ENCODE measurements at regions not wholly inside any gene's neighbourhood (a gene's known extent, or its start where the extent isn't known, plus 50 kb on each side); places are given as distances from the start of the nearest gene placed in this dataset.
A peak's percentile ranks its signal among the peaks of the same experiment; 100 is the strongest.

DNA sequence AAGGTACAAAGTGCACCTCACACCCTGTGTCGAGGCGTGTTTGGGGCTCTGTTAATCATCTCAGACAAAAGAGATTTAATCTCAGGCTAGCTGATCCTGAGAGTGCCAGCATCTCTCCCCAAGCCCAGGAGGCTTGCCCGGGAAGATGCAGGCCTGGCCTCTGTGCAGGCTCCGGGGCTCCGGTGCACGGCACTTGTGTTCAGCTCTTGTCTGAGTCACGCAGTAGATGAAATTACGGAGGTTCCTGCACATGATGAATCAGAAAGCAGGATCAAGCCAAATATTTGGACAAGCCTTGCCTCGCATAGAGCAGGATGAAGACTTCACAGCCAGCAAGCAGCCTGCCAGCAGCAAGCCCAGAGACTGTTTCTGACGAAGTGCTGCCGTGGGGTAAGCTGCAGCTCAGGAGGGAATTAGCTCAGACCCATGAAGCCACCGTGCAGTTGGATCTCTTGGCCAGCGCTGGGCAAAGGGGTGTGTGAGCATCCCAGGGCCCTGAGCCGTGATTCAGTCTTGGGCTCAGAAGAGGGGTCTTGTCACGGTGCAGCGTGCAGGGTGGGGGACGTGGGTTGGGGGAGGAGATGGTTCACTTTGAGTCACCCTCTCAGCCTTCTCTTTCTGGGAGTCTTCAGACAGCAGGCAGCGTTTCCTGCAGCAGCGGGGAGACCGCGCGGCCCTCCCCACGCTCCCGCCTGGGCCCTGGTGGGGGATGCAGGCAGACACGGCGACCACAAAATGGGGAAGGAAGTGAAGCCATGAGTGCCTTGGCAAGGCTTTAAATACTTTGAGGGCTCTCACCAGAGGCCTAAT is 89.2 kb upstream of the MEF2A start:
- Mint-ChIP-seq H3K4me1 (peaks cover 79% of the 10 kb centered on the region), H3K4me3 (peak overlapping the region; percentile 59 to 69), H3K9me3 (peaks cover 0 to 4% (median 0%) of the 10 kb centered on the region in 7 donors), H3K27ac (peak overlapping the region; percentile 82 to 96 (median 92)), H3K27me3 (ENCODE audit: low read depth in 3 of 3) (peaks cover 0 to 4% (median 3%) of the 10 kb centered on the region in 3 donors), H3K36me3 (peaks cover 0 to 4% of the 10 kb centered on the region in 2 donors)
- no peaks in the 10 kb centered on the region for H3K36me3 ChIP-seq (replicated peaks in 1 of 2; ENCODE audit: control insufficient read depth in 1 of 2, insufficient read depth in 2 of 2, low read length in 2 of 2)
- no peak overlapping the region for H2AFZ ChIP-seq (ENCODE audit: insufficient read depth, low read depth, low read length, poor library complexity, severe bottlenecking)
- peaks cover 70 to 76% of the 10 kb centered on the region in 2 donors for H3K4me1 ChIP-seq (ENCODE audit: control insufficient read depth in 1 of 2, insufficient read depth in 2 of 2, low read length in 2 of 2)
- H3K4me3 ChIP-seq (replicated peaks in 1 of 3; ENCODE audit: low read depth in 2 of 3, low read length in 3 of 3) = peak overlapping the region in 1 of 3 experiments; percentile 44
- 5% methylated on average over 23 of the region's 26 CpGs for WGBS (ENCODE audit: insufficient coverage)
- H3K79me2 ChIP-seq (ENCODE audit: insufficient read depth, low read length) = no peaks in the 10 kb centered on the region
- DNase-seq = peak; percentile 79 to 94 (median 85)
- peak overlapping the region; percentile 61 to 91 for H3K27ac ChIP-seq (ENCODE audit: low read depth in 1 of 2, low read length in 2 of 2)
- H3K9ac ChIP-seq (ENCODE audit: insufficient read depth, low read length, poor library complexity, severe bottlenecking) = peak overlapping the region; percentile 55
- no peaks in the 10 kb centered on the region for H3K9me3 ChIP-seq (replicated peaks in 1 of 2; ENCODE audit: control insufficient read depth in 1 of 2, insufficient read depth in 1 of 2, low read length in 2 of 2)
- no peaks in the 10 kb centered on the region for H4K20me1 ChIP-seq (ENCODE audit: insufficient read depth, low read length)
- no peaks in the 10 kb centered on the region for H3K27me3 ChIP-seq (ENCODE audit: control insufficient read depth in 2 of 2, insufficient read depth in 2 of 2, low read length in 2 of 2)
- TF ChIP-seq, protein P1, sequence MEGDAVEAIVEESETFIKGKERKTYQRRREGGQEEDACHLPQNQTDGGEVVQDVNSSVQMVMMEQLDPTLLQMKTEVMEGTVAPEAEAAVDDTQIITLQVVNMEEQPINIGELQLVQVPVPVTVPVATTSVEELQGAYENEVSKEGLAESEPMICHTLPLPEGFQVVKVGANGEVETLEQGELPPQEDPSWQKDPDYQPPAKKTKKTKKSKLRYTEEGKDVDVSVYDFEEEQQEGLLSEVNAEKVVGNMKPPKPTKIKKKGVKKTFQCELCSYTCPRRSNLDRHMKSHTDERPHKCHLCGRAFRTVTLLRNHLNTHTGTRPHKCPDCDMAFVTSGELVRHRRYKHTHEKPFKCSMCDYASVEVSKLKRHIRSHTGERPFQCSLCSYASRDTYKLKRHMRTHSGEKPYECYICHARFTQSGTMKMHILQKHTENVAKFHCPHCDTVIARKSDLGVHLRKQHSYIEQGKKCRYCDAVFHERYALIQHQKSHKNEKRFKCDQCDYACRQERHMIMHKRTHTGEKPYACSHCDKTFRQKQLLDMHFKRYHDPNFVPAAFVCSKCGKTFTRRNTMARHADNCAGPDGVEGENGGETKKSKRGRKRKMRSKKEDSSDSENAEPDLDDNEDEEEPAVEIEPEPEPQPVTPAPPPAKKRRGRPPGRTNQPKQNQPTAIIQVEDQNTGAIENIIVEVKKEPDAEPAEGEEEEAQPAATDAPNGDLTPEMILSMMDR (IDR thresholded peaks at IDR 0.05) = no peak
- peak overlapping the region; percentile 55 for H3K4me2 ChIP-seq (replicated peaks; ENCODE audit: extremely low read depth, low read length, poor library complexity, severe bottlenecking)
- intact Hi-C loops (cut with micrococcal nuclease) = loop anchor here (5.0 to 10.0 kb wide), 2 partner anchors 36 to 88 kb away; partner anchors contain the start of gene MEF2A (in 1 of the 2)

DNA sequence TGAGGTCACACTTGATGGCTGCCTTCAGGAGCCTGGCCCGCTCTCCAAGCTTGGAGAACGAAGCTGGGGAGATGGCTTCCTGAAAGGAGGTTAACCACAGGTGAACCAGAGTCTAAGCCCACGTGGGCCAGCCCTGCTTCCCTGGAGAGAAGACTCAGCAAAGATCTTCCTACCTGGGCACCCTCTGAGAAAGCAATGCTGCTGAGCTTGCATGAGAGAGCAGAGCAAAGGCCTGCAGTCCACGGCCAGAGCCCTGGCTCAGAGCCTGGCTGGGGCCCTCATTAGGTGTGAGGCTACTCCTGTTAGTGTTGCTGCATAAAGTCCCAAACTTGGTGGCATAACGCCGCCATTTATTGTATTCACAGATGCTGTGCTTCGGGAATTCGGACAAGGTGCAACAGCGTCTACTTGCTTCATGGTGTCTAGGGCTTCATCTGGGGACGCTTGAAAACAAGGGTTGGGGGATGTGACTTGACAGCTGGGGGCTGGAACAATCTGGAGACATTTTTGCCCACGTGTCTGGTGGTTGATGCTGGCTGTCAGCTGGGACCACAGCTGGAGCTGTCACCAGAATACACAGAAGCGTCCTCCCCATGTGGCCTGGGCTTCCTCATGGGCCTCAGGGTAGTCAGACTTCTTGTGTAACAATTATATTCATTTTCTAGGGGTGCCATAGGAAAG is 87.9 kb upstream of the MEF2A start:
- H3K36me3 Mint-ChIP-seq = peaks cover 0 to 4% of the 10 kb centered on the region in 2 donors
- Histone ChIP-seq H3K79me2 (ENCODE audit: insufficient read depth, low read length) (no peaks in the 10 kb centered on the region), H3K4me1 (ENCODE audit: control insufficient read depth in 1 of 2, insufficient read depth in 2 of 2, low read length in 2 of 2) (peaks cover 66 to 70% of the 10 kb centered on the region in 2 donors), H3K9ac (ENCODE audit: insufficient read depth, low read length, poor library complexity, severe bottlenecking) (no peak overlapping the region), H3K9me3 (replicated peaks in 1 of 2; ENCODE audit: control insufficient read depth in 1 of 2, insufficient read depth in 1 of 2, low read length in 2 of 2) (no peaks in the 10 kb centered on the region), H2AFZ (ENCODE audit: insufficient read depth, low read depth, low read length, poor library complexity, severe bottlenecking) (no peak overlapping the region), H3K4me3 (replicated peaks in 1 of 3; ENCODE audit: low read depth in 2 of 3, low read length in 3 of 3) (peak overlapping the region in 1 of 3 experiments; percentile 44), H3K4me2 (replicated peaks; ENCODE audit: extremely low read depth, low read length, poor library complexity, severe bottlenecking) (no peak overlapping the region), H3K27me3 (ENCODE audit: control insufficient read depth in 2 of 2, insufficient read depth in 2 of 2, low read length in 2 of 2) (no peaks in the 10 kb centered on the region), H3K27ac (ENCODE audit: low read depth in 1 of 2, low read length in 2 of 2) (peak overlapping the region; percentile 38 to 91), H3K36me3 (replicated peaks in 1 of 2; ENCODE audit: control insufficient read depth in 1 of 2, insufficient read depth in 2 of 2, low read length in 2 of 2) (no peaks in the 10 kb centered on the region), H4K20me1 (ENCODE audit: insufficient read depth, low read length) (no peaks in the 10 kb centered on the region)
- H3K27me3 Mint-ChIP-seq (ENCODE audit: low read depth in 3 of 3) = peaks cover 0 to 3% (median 1%) of the 10 kb centered on the region in 3 donors
- H3K9me3 Mint-ChIP-seq = peaks cover 0 to 4% (median 0%) of the 10 kb centered on the region in 7 donors
- TF ChIP-seq, protein P1 (IDR thresholded peaks at IDR 0.05) = no peak
- H3K27ac Mint-ChIP-seq = peak overlapping the region; percentile 81 to 94 (median 87)
- H3K4me3 Mint-ChIP-seq = peak overlapping the region; percentile 42 to 58
- intact Hi-C loops (cut with micrococcal nuclease) = loop anchor here (5.0 to 10.0 kb wide), 2 partner anchors 34 to 87 kb away; partner anchors contain the start of gene MEF2A (in 1 of the 2)
- DNase-seq = peak; percentile 71 to 82 (median 72)
- H3K4me1 Mint-ChIP-seq = peaks cover 78% of the 10 kb centered on the region
- 64% methylated on average over 10 of the region's 12 CpGs for WGBS (ENCODE audit: insufficient coverage)
